IPS-15b (cell line): ENCODE measurements at regions not wholly inside any gene's neighbourhood (a gene's known extent, or its start where the extent isn't known, plus 50 kb on each side); places are given as distances from the start of the nearest gene placed in this dataset.

Source experiments
- H3K27me3 ChIP-seq: one replicate; pipeline ENCODE4 v1.6.1; 2013; ENCODE audit warnings: low read length; ENCODE audit not compliant: control insufficient read depth, insufficient read depth
- H3K36me3 ChIP-seq: one replicate; pipeline ENCODE4 v1.6.1; 2013; ENCODE audit warnings: low read length; ENCODE audit not compliant: control insufficient read depth, insufficient read depth
- H3K4me1 ChIP-seq: one replicate; pipeline ENCODE4 v1.6.1; 2013; ENCODE audit warnings: mild to moderate bottlenecking, low read length; ENCODE audit not compliant: control insufficient read depth, insufficient read depth
- H3K4me3 ChIP-seq: one replicate; pipeline ENCODE4 v1.5.1; 2013; ENCODE audit warnings: low read depth, low read length
- H3K9ac ChIP-seq: one replicate; pipeline ENCODE4 v1.6.1; 2013; ENCODE audit warnings: low read depth, mild to moderate bottlenecking, low read length
- H3K9me3 ChIP-seq: one replicate; pipeline ENCODE4 v1.6.1; 2013; ENCODE audit warnings: mild to moderate bottlenecking, low read length; ENCODE audit not compliant: control insufficient read depth, insufficient read depth

GRCh38 chr22:48891688-48892577, 935.7 kb downstream of the BRD1 start:
- H3K36me3 ChIP-seq, result no peaks in the 10 kb centered on the region
- no peaks in the 10 kb centered on the region for H3K27me3 ChIP-seq
- H3K9ac ChIP-seq, result no peak overlapping the region
- no peaks in the 10 kb centered on the region for H3K9me3 ChIP-seq
- H3K4me1 ChIP-seq, result no peaks in the 10 kb centered on the region
- no peak overlapping the region for H3K4me3 ChIP-seq

- H3K36me3 ChIP-seq, result no peaks in the 10 kb centered on the region
- H3K4me3 ChIP-seq, result no peak overlapping the region
- no peaks in the 10 kb centered on the region for H3K27me3 ChIP-seq
- no peak overlapping the region for H3K9ac ChIP-seq
- H3K9me3 ChIP-seq, result no peaks in the 10 kb centered on the region
- H3K4me1 ChIP-seq, result no peaks in the 10 kb centered on the region
These were observed 936.7 kb downstream of the BRD1 start for GRCh38 chr22:48890693-48891554.

GRCh38 chr22:48889887-48890692, 937.6 kb downstream of the BRD1 start:
- Histone ChIP-seq H3K36me3 (no peaks in the 10 kb centered on the region), H3K4me1 (no peaks in the 10 kb centered on the region), H3K27me3 (no peaks in the 10 kb centered on the region), H3K9ac (no peak overlapping the region), H3K9me3 (no peaks in the 10 kb centered on the region), H3K4me3 (no peak overlapping the region)

- Histone ChIP-seq H3K4me3 (no peak overlapping the region), H3K27me3 (no peaks in the 10 kb centered on the region), H3K4me1 (no peaks in the 10 kb centered on the region), H3K9me3 (no peaks in the 10 kb centered on the region), H3K36me3 (no peaks in the 10 kb centered on the region), H3K9ac (no peak overlapping the region)
These were observed 938.4 kb downstream of the BRD1 start for GRCh38 chr22:48889209-48889830.

GRCh38 chr22:48888466-48889208, 939.0 kb downstream of the BRD1 start:
- Histone ChIP-seq H3K27me3 (no peaks in the 10 kb centered on the region), H3K36me3 (no peaks in the 10 kb centered on the region), H3K9ac (no peak overlapping the region), H3K4me3 (no peak overlapping the region), H3K9me3 (no peaks in the 10 kb centered on the region), H3K4me1 (no peaks in the 10 kb centered on the region)

GRCh38 chr22:48887394-48888332, 940.0 kb downstream of the BRD1 start:
- H3K4me3 ChIP-seq, result no peak overlapping the region
- no peaks in the 10 kb centered on the region for H3K9me3 ChIP-seq
- no peak overlapping the region for H3K9ac ChIP-seq
- H3K36me3 ChIP-seq, result no peaks in the 10 kb centered on the region
- H3K27me3 ChIP-seq, result no peaks in the 10 kb centered on the region
- no peaks in the 10 kb centered on the region for H3K4me1 ChIP-seq

GRCh38 chr22:48886604-48887393, 940.9 kb downstream of the BRD1 start:
- H3K27me3 ChIP-seq, result no peaks in the 10 kb centered on the region
- no peak overlapping the region for H3K9ac ChIP-seq
- H3K4me1 ChIP-seq, result no peaks in the 10 kb centered on the region
- no peaks in the 10 kb centered on the region for H3K36me3 ChIP-seq
- no peaks in the 10 kb centered on the region for H3K9me3 ChIP-seq
- no peak overlapping the region for H3K4me3 ChIP-seq

- no peaks in the 10 kb centered on the region for H3K9me3 ChIP-seq
- H3K4me1 ChIP-seq, result no peaks in the 10 kb centered on the region
- H3K9ac ChIP-seq, result no peak overlapping the region
- H3K27me3 ChIP-seq, result no peaks in the 10 kb centered on the region
- H3K36me3 ChIP-seq, result no peaks in the 10 kb centered on the region
- H3K4me3 ChIP-seq, result no peak overlapping the region
These were observed 941.8 kb downstream of the BRD1 start for GRCh38 chr22:48885919-48886305.

- Histone ChIP-seq H3K27me3 (peaks cover 2% of the 10 kb centered on the region), H3K4me3 (no peak overlapping the region), H3K36me3 (no peaks in the 10 kb centered on the region), H3K4me1 (no peaks in the 10 kb centered on the region), H3K9ac (no peak overlapping the region), H3K9me3 (no peaks in the 10 kb centered on the region)
These were observed 942.3 kb downstream of the BRD1 start for GRCh38 chr22:48885271-48885918.
